Renal pelvis (tissue), 1 donor: ENCODE measurements at regions not wholly inside any gene's neighbourhood (a gene's known extent, or its start where the extent isn't known, plus 50 kb on each side); places are given as distances from the start of the nearest gene placed in this dataset.
"Not testable (repeated sequence)": the region's sequence is repeated elsewhere in the genome, so short reads cannot be mapped to it uniquely, and the experiment has no call there.

Experiments used
- DNase-seq: peaks from one replicate; pipeline ENCODE4 v3.0.0-alpha.2; 2013

- no peak for DNase-seq
These were observed 137.4 kb upstream of the FBXO11 start for GRCh38 chr2:48043746-48044145.

GRCh38 chr2:48045613-48046012 is 139.3 kb upstream of the FBXO11 start:
- no peak for DNase-seq

DNA sequence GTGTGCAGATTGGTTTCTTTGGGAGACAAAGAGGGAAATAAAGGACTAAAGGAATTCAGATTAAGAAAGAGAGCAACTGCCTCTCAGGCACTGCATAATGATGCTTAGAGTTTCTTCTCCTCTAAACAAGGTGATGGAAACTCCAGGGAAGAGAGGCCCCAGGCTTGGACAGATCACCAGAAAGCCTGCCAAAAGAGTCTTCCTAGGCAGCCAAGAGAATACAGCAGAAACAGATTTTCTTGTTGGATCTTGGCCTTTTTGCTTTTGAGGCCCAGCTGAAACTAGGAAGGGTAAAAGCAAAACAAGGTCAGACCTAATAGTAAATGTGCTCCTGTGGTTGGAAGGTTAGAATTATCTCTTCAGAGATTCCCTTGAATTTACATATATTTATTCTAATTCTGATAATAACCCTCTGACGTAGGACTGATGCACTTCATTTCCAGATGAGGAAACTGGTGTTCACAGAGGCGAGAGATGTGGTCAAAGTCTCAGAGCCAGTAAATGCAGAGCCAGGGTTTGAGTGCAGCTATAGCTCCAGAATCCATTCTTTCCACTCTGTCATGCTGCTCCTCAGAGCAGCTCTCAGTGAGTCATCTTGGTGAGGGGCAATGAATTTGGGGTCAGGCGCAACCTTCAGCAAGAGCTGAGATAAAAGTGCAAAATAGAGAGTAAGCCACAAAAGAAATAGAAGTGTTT is 142.3 kb upstream of the FBXO11 start:
- DNase-seq = no peak

DNA sequence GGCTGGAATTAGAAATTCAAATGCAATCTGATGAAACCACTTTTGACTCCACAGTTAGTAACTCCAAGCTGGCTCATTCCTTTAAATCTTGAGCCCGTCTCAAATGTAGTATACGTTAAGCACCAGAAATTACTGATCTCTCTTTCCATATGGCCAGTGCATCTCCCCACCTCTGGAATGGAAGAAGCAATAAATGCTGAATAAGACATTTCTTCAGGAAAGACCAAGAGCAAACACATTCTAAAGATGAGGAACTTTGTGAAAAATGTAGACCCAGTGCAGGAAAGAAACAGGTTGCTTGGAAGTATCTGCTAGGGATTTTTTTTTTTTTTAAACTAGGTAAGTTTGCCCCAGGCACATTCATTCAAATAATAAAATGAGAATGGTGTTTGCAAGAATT is 143.1 kb upstream of the FBXO11 start:
- DNase-seq = no peak

GRCh38 chr2:48050711-48051110 is 144.4 kb upstream of the FBXO11 start:
- DNase-seq = no peak

DNA sequence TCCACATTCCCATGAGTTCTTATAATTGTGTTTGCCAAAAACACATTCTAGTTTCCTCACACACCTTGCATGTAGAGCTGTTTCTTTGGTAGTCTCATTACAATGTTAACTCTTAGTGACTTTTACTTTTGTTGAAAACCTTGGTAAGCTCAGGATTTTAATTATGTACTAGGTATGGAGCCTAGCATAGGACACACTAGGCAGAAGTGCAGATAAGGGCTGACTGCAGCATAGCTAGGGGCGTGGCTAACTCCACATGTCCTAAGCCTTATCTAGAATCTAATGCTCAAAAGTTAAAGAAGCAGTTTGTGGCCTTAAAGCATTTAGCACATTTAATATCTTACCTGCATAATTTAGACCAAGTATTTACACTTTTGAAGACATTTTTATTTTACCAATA is 153.7 kb upstream of the FBXO11 start:
- no peak for DNase-seq

DNA sequence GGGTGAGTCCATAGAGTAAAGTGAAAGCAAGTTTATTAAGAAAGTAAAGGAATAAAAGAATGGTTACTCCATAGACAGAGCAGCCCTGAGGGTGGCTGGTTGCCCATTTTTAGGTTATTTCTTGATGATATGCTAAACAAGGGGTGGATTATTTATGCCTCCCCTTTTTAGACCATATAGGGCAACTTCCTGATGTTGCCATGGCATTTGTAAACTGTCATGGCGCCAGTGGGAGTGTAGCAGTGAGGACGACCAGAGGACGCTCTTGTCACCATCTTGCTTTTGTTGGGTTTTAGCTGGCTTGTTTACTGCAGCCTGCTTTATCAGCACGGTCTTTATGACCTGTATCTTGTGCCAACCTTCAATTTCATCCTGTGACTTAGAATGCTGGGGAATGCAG is 155.4 kb upstream of the FBXO11 start:
- not testable (repeated sequence) for DNase-seq

DNA sequence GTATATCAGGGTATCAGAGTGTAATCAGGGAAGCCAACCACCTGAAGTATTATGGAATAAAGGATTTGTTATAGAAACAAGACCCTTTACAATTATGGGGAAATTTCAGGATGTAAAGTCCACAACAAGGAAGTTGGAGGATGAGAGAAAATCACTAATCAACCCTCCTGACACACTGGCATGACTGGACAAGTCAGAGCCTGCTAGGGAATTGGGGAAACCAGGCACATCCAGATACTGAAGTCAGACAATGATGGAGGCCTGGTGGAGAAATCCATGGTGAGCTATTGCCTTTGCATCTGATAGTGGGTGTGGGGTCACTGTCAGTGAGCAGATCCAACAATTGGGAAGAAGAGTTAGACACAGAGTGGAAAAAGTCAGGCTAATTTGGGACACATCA is 158.8 kb upstream of the FBXO11 start:
- DNase-seq = no peak

GRCh38 chr2:48066000-48066399 is 159.7 kb upstream of the FBXO11 start:
- DNase-seq = no peak

GRCh38 chr2:48069769-48070168 is 163.5 kb upstream of the FBXO11 start:
- no peak for DNase-seq

GRCh38 chr2:48070415-48070814 is 164.1 kb upstream of the FBXO11 start:
- DNase-seq = no peak

- DNase-seq = no peak
These were observed 166.3 kb upstream of the FBXO11 start for GRCh38 chr2:48072583-48072982.

GRCh38 chr2:48075631-48076030 is 169.3 kb upstream of the FBXO11 start:
- no peak for DNase-seq

DNA sequence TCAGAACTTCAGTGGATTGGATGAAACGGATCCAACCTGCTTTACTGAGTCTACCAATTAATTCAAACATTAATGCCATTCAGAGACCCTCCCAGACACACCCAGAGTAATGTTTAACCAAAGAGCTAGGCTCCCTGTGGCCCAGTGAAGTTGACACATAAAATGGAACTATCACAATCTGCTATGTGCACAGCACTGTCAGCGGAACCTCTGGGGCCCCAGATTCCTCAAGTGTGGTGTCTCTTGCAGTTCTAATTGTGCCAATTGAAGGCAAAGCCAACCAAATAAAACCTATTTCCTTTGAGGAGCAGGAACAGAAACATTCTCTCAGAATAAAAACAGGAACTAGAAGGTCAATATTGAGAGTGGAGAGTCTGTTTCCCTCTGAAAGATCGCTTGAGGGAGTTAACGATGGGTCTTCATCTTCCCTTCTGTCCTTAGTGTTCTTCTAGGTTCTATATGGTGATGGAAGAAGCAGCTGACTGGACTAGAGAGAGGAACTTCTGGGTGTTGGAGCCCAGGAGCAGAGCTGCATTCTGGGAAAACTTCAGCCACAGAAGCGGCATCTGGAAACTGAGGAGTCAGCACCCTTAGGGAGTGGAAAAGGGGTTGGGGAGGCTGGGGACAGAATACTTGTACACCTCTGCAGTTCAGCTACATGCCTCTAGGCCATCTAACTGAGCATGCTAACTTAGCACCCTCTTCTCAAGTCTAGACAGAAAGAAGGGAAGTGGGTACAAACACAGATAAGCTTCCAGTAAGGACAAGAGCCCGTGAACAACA is 174.4 kb upstream of the FBXO11 start:
- no peak for DNase-seq

DNA sequence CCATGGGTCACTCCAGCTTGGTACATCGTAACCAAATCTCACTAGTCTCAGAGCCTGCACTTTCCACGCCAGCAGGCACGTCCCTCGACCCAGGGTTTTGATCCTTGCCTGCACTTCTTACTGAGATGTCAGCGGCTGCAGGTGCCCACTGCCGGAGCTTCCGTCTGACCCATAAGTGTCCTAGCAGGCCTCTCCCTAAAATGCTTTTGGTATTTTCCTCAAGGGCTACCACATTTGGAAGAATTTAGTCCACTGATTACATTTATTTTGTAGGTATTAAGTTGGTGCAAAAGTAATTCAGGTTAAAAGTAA is 175.0 kb upstream of the FBXO11 start:
- DNase-seq = no peak

DNA sequence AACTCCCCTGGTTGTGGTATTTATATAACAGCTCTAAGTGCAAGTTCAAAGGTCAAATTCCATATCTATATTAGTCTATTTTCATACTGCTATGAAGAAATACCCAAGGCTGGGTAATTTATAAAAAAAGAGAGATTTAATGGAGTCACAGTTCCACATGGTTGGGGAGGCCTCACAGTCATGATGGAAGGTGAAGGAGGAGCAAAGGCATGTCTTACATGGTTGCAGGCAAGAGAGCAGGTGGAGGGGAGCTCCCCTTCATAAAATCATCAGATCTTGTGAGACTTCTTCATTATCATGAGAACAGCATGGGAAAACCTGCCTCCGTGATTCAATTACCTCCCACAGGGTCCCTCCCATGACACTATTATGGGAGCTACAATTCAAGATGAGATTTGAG is 179.6 kb upstream of the FBXO11 start:
- DNase-seq = no peak

- DNase-seq = no peak
These were observed 182.7 kb upstream of the FBXO11 start for GRCh38 chr2:48088994-48089393.

- DNase-seq = no peak
These were observed 183.3 kb upstream of the FBXO11 start for GRCh38 chr2:48089644-48090043.

- no peak for DNase-seq
These were observed 186.8 kb upstream of the FBXO11 start for GRCh38 chr2:48092846-48093803.

- not testable (repeated sequence) for DNase-seq
These were observed 190.5 kb upstream of the FBXO11 start for GRCh38 chr2:48096765-48097164.

- DNase-seq = no peak
These were observed 192.2 kb upstream of the FBXO11 start for GRCh38 chr2:48098539-48098938.

- no peak for DNase-seq
These were observed 198.1 kb upstream of the FBXO11 start for GRCh38 chr2:48104418-48104817.

- DNase-seq = no peak
These were observed 199.6 kb upstream of the FBXO11 start for GRCh38 chr2:48105848-48106247.
